NCI-H146 treated with DMSO at 0.1 percent for 48 hours (cell line): ENCODE measurements at regions not wholly inside any gene's neighbourhood (a gene's known extent, or its start where the extent isn't known, plus 50 kb on each side); places are given as distances from the start of the nearest gene placed in this dataset.

Source experiments
- DNase-seq: peaks from one replicate; lab custom pipeline; 2025; ENCODE audit not compliant: unreplicated experiment; lab: John Stamatoyannopoulos, UW

- no peak for DNase-seq
These were observed 349.9 kb downstream of the RPS24 start for GRCh38 chr10:78383378-78384048.

GRCh38 chr10:78384049-78384431, 350.4 kb downstream of the RPS24 start:
- no peak for DNase-seq

- no peak for DNase-seq
These were observed 351.9 kb downstream of the RPS24 start for GRCh38 chr10:78385599-78385998.

DNA sequence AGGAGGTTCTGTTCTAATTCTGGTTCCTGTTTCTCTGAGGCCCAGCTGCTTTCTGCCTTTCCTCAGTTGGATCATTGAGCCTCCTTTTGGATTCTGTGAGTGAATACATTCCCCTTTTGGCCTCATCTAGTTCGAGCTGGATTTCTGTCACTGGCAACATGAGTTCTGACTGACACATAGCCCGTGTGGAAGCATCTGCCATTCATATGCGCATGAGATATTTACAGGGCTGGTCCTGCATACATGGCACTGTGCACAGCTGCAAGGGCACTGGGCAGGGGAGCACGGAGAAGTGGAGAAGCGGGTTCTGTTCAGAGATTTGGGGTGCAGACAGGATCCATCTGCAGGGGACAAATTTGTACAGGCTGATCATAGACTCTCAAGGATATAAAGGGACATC, 352.8 kb downstream of the RPS24 start:
- DNase-seq, result no peak

GRCh38 chr10:78388331-78389050, 354.8 kb downstream of the RPS24 start:
- no peak for DNase-seq

- no peak for DNase-seq
These were observed 355.8 kb downstream of the RPS24 start for GRCh38 chr10:78389419-78389818.

DNA sequence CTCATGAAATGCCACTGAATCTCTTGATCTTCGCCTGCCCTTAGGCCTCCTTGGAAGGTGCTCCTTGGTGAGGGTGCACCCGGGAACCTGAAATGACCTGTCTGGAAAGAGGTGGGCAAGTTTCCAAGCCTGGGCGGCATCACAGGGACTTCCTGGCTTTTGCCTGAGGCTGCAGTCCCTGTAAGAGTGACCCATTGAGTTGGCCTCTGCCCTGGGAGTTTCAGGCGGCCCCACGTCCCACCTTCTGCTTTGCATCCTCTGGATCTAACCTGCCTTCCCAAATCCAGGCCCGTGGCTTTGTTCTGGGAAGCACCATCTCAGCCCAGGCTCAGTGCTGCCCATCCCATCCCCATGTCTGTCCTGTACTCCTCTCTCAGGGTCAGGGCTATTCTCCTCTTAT, 356.4 kb downstream of the RPS24 start:
- DNase-seq, result no peak

GRCh38 chr10:78390817-78391216, 357.2 kb downstream of the RPS24 start:
- no peak for DNase-seq

GRCh38 chr10:78391585-78391984, 357.9 kb downstream of the RPS24 start:
- DNase-seq, result no peak

GRCh38 chr10:78392197-78392596, 358.5 kb downstream of the RPS24 start:
- no peak for DNase-seq

DNA sequence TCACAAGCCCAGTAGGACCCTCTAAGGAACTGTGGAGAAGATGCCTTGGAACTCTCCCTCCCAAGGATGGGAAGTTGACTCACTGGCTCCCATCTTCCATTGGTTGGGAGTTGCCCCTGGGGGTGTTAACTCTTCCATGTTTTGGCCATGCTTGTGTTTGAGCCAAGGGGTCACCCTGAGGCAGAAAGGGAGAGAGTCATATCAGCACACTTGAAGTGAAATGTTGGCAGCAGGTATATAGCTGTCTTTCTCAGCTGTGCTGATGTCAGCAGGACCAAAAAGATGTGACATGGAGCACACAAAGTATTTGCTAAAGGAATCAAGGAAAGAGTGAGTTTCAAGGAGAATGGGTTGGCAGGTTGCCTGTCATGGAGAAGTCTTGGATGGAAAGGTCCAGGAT, 359.4 kb downstream of the RPS24 start:
- DNase-seq, result no peak

- no peak for DNase-seq
These were observed 360.4 kb downstream of the RPS24 start for GRCh38 chr10:78394047-78394446.

DNA sequence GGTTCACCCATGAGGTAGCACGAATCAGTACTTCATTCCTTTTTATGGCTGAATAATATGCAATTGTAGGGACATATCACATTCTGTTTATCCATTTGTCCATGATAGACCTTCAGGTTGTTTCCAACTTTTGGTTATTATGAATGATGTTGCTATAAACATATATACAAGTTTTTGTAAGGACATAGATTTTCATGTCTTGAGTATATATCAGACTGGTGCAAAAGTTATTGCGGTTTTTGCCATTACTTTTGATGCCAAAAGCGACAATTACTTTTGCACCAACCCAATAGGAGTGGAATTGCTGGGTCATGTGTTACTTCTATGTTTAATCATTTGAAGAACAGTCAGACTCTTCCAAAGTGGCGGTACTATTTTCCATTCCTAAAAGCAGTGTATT, 361.5 kb downstream of the RPS24 start:
- no peak for DNase-seq

GRCh38 chr10:78396754-78397153, 363.1 kb downstream of the RPS24 start:
- no peak for DNase-seq

GRCh38 chr10:78397786-78398185, 364.1 kb downstream of the RPS24 start:
- no peak for DNase-seq

DNA sequence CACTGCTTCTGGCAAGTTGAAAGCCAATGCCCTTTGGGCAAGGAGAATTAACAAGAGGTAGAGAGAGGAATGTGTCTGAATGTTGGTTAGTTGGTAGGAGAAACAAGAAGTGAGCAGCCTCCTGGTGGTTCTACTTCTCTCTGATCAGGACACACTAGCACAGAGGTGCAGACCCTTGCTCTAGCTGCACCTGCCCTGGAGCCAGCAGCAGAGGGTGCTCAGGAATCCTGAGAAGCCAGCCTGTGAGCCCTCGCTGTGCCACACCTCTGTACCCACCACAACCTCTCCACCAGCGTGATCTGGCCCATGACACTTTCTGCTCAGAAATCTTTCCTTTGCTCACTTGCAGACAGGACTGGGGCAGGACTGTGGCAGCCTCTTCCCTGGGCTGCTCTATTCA, 364.7 kb downstream of the RPS24 start:
- DNase-seq, result no peak

GRCh38 chr10:78401624-78402367, 368.1 kb downstream of the RPS24 start:
- DNase-seq, result no peak

GRCh38 chr10:78402591-78402990, 368.9 kb downstream of the RPS24 start:
- DNase-seq, result no peak

GRCh38 chr10:78403781-78404180, 370.1 kb downstream of the RPS24 start:
- DNase-seq, result no peak

- no peak for DNase-seq
These were observed 370.6 kb downstream of the RPS24 start for GRCh38 chr10:78404296-78404695.

GRCh38 chr10:78405231-78405630, 371.6 kb downstream of the RPS24 start:
- DNase-seq, result no peak

DNA sequence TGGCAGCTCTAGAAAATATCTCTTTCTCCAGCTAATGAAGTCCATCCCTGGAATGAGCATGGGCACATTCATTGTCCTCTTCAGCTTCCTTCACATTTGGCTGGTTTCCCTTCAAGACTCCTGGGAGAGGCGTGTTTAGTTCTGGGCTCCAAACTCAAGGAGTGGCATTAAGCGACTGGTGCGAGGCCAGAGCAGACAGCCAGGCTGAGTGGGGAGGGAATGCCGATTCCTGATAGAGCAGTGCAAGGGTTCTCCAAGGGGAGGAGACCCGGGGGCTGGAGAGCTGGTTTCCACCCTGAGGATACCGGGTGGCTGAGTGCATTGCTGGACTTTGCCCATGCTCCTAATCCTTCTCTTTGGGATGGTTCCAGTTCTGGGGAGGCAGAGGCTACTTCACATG, 372.1 kb downstream of the RPS24 start:
- no peak for DNase-seq
